ENCODE measurements at regions not wholly inside any gene's neighbourhood (a gene's known extent, or its start where the extent isn't known, plus 50 kb on each side); places are given as distances from the start of the nearest gene placed in this dataset.

DNA sequence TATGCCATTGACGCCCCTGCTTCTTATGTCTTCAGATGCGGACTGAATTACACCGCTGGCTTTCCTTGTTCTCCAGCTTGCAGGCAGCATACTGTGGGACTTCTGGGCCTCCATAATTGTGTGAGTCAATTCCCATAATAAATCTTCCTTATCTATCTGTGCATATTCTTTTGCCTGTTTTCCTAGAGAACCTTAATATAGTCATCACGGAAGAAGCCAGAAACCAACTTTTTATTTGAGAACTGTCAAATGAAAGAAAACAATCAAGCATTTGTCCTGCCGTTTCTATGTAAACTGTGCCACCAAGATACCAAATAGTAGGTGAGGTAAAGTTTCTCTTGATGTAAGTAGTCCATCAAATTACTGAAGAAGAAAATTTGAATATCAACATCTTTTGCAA is 51.8 kb upstream of the B3GALNT1 start:
- DNase-seq (ENCODE audit: low read depth, low spot score) = no peak
- H3K27ac ChIP-seq = no peak overlapping the region

DNA sequence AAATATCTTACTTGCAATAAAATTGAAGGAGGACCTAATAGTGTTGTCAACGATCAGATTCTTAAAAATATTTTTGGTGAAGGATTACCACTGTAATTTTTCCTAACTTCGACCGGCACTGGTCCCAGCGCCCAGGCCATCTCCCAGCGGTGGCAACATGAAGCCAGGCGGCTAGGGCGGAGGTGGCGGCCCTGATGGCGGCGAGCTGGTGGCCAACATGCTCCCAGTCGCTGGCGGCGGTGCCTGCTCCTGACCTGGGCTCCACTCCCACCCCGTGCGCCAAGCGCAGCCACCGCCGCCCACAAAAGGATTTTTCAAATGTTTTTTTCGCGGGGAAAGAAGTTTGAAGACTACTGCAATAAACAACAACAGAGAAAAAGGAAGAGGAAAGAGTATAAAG is 56.5 kb upstream of the B3GALNT1 start:
- DNase-seq (ENCODE audit: low read depth, low spot score) = no peak
- no peak overlapping the region for H3K27ac ChIP-seq

DNA sequence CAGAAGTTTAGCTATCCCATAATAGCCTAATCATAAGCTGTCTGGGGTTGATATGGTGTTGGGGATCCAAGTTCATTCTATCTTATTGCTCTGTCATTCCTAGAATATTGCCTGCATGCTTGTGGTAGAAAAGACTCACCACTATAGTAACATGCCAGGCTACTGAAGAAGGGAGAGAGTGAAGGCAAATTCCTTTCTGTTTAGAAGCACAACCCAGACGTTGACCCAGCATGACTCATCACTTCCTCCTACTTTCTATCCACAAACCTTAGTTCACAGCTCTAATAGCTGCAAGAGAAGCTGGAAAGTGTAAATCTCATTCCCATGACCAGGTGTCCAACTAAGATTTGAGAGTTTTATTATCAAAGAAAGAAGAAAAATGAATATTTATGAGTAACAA is 57.8 kb upstream of the NMD3 start:
- H3K27ac ChIP-seq = peak overlapping the region; percentile 49
- DNase-seq (ENCODE audit: low read depth, low spot score) = peak; percentile 96

DNA sequence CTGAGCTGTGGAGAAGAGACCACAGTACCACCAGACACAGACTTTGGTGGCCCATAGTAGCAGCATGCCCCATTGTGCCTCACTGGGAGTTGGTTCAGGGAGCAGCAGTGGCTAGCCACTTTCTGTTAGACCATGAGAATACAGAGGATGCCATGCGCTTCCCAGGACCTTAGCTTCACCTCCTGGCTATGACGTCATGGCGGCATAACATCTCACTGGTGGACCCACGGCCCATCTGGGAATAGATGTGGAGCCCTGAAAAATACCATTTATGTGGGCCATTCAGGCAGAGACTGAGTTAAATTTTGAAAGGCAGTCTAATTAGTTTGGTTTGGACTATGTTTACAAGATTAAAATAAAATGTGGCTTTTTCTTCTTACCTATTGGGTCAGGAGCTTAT is 55.1 kb upstream of the NMD3 start:
- no peak for DNase-seq (ENCODE audit: low read depth, low spot score)
- no peak overlapping the region for H3K27ac ChIP-seq

DNA sequence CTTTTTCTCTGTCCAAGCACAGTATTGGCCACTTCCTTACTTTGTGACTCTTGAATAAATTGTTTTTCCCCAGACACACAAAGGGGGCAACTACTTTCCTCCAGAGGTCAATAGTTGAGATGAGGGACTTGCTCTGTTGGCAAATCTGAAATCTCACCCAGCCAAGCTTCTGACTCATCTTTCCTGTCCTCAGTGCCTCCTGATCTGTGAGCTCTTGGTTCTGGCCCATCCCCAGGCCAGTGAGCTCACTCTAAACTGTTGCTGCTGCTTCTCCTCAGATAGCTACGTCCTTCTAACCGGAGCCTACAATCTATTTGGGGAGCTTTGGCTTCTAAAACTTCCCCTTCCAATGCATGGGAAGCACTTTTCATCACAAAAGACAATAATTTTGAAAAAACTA is 50.0 kb upstream of the NMD3 start:
- peak overlapping the region; percentile 1 for H3K27ac ChIP-seq
- peak; percentile 55 for DNase-seq (ENCODE audit: low read depth, low spot score)

All from epithelial cell of prostate (primary cell).